ENCODE measurements at regions not wholly inside any gene's neighbourhood (a gene's known extent, or its start where the extent isn't known, plus 50 kb on each side); places are given as distances from the start of the nearest gene placed in this dataset.

- DNase-seq (ENCODE audit: low spot score), result no peak
These were observed 62.3 kb upstream of the IER3 start for GRCh38 chr6:30806581-30807183.

GRCh38 chr6:30804333-30804732, 60.0 kb upstream of the IER3 start:
- no peak for DNase-seq (ENCODE audit: low spot score)

- DNase-seq (ENCODE audit: low spot score), result no peak
These were observed 58.4 kb upstream of the IER3 start for GRCh38 chr6:30802731-30803130.

GRCh38 chr6:30801950-30802349, 57.6 kb upstream of the IER3 start:
- DNase-seq (ENCODE audit: low spot score), result no peak

GRCh38 chr6:30800871-30801270, 56.5 kb upstream of the IER3 start:
- DNase-seq (ENCODE audit: low spot score), result no peak

- no peak for DNase-seq (ENCODE audit: low spot score)
These were observed 54.9 kb upstream of the IER3 start for GRCh38 chr6:30799210-30799609.

GRCh38 chr6:30798494-30798893, 54.1 kb upstream of the IER3 start:
- no peak for DNase-seq (ENCODE audit: low spot score)

- DNase-seq (ENCODE audit: low spot score), result no peak
These were observed 51.4 kb upstream of the IER3 start for GRCh38 chr6:30795549-30796293.

Measured in hematopoietic multipotent progenitor cell treated with erythropoietin and hydrocortisone succinate and interleukin-3 and kit ligand, for 15 days (in vitro differentiated cells).